Activated CD4-positive, alpha-beta T cell treated with anti-CD3 and anti-CD28 coated beads, Interleukin-2, Interleukin-4, amounts not matched to agents 100 ng/mL and 50 ng/mL, durations not matched to agents 16 hours and 8 hours (primary cell): ENCODE measurements at regions not wholly inside any gene's neighbourhood (a gene's known extent, or its start where the extent isn't known, plus 50 kb on each side); places are given as distances from the start of the nearest gene placed in this dataset.
A peak's percentile ranks its signal among the peaks of the same experiment; 100 is the strongest.
"Not testable (repeated sequence)": the region's sequence is repeated elsewhere in the genome, so short reads cannot be mapped to it uniquely, and the experiment has no call there.

Experiments
- DNase-seq: peaks from one replicate; pipeline ENCODE4 v3.0.0-alpha.2; 2020; ENCODE audit warnings: low spot score

DNA sequence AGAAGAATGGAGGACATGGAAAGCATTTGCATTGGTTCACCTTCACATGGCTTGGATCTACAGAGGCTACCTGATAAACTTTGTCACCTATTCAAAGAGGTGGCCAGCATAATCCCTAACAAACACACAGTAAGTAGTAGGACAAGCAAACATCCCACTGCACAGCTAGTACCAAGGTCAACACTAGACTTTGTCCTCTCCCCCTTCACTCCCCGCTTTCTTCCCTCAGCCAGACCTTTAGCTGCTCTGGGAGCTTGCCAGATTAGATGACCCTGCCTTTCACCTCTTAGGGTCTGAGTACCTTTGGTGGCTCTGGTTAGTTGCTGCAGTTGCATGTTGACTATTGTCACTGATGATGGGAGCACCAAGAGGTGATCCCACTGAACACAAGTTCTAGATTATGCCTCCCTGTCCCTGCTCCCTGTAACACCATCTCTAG lies 211.3 kb downstream of the CCDC74A start:
- DNase-seq, result not testable (repeated sequence)

DNA sequence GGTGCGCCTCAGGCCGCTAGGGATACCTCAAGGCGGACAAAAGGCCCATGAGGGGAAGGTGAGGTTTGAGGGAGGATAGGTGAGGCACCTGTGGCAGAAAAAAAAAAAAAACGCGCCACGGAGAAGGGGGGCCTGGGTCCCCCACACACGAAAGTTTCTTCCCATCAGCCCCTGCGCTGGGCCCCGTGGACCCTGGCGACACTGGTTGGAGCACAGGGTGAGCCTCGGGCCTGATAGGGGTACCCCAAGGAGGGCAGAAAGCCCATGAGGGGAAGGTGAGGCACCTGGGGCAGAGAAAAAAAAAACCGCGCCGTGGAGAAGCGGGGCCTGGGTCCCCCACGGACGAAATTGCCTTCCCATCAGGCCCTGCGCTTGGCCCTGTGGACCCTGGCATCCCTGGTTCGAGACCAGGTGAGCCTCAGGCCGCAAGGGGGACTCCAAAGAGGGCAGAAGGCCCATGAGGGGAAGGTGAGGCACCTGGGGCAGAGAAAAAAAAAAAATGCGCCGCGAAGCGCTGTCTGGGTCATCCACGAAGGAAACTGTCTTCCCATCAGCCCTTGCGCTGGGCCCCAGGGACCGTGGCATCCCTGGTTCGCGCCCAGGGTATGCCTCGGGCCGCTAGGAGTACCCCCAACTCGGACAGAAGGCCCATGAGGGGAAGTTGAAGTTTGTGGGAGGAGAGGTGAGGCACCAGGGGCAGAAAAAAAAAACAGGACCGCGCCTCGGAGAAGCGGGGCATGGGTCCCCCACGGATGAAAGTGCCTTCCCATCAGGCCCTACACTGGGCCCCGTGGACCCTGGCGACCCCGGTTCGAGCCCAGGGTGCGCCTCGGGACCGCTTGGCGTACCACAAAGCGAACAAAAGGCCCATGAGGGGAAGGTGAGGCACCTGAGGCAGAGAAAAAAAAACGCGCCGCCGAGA lies 226.2 kb downstream of the CCDC74A start:
- no peak for DNase-seq

DNA sequence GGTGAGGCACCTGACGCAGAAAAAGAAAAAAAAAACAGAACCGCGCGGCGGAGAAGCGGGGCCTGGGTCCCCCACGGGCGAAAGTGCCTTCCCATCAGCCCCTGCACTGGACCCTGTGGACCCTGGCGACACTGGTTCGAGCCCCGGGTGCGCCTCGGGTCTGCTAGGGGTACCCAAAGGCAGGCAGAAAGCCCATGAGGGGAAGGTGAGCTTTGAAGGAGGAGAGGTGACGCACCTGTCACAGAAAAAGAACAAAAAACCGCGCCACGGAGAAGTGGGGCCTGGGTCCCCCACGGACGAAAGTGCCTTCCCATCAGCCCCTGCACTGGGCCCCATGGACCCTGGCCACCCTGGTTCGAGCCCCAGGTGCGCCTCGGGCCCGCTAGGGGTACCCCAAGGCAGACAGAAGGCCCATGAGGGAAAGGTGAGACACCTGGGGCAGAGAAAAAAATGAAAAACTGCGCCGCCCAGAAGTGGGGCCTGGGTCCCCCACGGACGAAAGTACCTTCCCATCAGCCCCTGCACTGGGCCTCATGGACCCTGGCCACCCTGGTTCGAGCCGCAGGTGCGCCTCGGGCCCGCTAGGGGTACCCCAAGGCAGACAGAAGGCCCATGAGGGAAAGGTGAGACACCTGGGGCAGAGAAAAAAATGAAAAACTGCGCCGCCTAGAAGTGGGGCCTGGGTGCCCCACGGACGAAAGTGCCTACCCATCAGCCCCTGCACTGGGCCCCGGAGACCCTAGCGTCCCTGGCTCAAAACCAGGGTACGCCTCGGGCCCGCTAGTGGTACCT lies 227.4 kb downstream of the CCDC74A start:
- DNase-seq, result no peak

DNA sequence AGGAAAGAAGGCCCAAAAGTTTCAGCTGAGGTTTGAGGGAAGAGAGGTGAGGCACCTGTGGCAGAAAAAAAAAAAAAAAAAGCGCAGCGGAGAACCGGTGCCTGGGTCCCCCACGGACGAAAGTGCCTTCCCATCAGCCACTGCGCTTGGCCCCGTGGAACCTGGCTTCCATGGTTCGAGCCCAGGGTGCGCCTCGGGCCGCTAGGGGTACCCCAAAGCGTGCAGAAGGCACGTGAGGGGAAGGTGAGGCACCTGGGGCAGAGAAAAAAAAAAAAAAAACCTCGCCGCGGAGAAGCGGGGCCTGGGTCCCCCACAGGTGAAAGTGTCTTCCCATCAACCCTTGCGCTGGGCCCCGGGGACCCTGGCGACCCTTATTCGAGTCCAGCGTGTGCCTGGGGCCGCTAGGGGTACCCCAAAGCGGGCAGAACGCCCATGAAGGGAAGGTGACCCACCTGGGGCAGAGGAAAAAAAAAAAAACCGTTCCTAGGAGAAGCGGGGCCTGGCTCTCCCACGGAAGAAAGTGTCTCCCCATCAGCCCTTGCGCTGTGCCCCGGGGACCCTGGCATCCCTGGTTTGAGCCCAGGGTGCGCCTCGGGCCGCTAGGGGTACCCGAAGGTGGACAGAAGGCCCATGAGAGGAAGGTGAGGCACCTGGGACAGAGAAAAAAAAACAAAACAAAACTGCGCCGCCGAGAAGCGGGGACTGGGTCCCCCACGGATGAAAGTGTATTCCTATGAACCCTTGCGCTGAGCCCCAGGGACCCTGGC lies 228.6 kb downstream of the CCDC74A start:
- DNase-seq, result no peak

DNA sequence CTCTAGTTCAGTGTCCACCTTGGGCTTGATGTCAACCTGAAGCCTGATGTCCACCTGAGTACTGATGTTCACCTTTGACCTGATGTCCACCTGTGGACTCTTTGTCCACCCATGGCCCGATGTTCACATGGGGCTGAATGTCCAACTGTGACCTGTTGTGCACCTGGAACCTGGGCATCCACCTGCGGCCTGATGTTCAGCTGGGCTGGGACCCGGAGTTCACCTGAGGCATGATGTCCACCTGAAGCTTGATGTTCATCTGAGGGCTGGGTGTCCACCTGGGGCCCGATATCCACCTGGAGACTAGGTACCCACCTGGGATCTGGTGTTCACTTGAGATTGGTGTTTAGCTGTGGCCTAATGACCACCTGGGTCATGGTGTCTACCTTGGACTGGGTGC lies 231.3 kb downstream of the CCDC74A start:
- not testable (repeated sequence) for DNase-seq

DNA sequence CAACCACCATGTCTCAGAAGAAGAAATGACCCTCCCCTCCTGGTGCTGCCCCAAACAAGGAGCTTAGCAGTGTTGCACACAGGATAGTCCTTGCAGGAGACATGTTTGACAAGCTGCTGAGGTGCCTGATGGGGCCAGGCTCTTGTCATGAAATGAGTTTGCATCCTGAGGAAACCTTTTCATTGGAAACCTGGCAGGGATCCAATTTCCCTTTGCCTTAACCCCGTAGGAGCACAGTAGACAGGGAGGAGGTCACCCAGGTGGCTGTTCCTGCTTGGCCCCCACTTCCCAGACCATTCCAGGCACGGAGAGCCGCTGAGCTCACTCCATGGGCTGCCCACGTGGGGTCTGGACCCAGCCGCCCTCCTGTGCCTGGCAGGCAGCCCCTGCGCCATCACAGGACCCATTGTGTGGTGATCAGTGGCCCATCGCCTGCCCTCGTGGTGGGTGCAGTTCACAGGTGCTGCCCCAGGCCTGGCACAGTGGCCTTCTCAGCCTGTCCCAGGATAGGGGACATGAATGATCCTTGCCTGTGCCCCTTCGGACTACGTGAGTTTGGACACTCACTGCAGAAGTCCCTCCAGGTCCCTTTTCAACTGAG lies 247.4 kb downstream of the CCDC74A start:
- not testable (repeated sequence) for DNase-seq

DNA sequence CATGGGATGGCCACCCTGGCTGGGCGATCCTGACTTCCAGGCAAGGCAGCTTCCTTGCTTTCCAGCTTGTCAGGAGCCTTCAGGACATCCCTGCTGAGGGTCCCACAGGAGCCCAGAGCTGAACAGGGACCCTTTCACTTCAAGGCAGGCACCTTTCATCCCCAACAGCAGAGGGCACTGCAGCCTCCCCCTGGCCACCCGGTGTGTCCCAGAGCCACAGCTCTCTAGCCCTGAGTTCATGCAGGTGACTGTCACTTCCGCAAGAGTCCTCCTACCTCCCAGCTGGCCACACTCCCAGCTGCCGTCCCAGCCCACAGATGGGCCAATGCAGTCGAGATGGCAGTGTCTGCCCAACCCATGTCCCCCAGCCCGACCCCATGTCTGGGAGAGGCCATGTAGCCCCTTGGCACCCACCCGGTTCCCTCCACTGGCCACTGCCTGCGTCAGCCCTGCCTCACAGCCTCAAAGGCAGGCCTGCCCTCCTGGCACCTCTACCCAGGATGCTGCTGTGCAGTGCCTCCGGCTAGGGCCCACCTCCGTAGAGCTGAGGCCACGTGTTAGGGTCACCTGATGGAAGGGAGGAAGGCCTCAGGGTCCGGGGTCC lies 248.3 kb downstream of the CCDC74A start:
- not testable (repeated sequence) for DNase-seq

DNA sequence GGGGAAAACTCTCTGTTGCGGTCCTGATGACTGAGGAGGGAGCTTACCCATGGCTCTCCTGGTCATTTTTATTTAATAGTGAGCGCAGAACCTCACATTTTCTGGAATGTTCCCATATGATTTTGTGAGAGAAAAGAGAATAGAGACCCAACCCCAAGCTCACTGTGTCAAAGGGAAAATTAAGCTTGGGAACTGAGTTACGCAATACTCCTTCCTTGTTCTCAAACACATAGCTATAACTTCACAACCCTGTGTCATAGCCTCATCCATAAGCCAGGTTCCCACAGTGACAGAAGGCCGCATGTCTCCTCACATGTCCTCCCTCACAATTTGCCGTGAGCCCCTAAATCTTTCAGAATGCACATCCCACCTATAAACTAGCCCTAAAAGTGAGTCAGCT lies 252.8 kb downstream of the CCDC74A start:
- DNase-seq, result not testable (repeated sequence)

DNA sequence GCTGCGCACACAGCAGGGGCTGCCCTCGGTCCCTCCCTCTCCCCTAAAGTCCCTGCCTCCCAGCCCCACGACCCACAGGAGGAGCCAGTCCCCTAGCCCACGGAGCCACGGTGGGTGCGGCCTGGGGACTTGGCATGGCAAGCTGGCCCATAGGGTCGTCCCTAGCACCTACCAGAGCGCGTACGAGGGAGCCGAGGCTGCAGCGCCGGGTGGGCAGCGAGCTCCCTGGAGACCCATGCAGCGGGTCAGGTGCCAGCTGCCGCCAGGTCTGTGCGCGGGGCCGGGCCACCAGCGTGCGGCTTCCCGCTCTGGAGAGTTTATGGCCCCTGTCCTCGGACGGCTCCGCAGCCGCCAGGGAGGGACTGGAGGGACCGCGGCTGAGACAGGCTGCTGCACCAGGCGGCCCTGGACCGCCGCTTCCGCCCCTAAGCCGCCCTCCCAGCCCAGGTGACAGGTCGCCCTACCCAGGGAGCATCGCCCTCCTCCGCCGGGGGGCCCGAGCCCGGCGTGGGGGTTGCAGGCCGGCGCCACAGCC lies 273.6 kb downstream of the CCDC74A start:
- DNase-seq, result no peak

DNA sequence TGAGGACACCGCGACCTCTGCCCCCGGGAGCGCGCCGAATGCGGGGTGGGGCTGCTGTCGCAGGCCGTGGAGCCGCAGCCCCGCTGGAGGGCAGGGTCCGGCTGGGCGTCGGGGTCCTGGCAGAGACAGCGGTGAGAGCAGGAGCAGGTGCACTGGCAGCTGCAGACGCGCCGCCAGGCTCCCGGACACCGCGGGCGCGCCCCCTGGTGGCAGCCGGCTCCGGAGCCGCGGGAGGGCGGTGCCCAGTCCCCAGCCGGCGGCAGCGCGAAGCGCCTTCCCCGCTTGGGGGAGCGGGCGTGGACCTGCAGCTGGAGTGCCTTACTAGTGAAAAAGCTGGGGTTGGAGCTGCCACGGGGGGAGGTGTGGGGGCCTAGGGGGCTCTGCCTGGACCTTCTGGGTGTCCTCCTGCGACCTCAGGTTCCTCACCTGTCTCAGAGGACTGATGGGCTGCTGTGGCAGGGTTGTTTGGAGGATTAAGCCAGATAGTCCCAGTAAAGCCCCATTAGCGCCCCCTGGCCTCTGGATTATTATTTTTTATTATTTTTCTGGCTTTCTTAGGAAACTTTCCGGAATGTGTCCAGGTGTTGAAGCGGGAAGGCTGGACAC lies 274.2 kb downstream of the CCDC74A start:
- DNase-seq, result peak; percentile 79

DNA sequence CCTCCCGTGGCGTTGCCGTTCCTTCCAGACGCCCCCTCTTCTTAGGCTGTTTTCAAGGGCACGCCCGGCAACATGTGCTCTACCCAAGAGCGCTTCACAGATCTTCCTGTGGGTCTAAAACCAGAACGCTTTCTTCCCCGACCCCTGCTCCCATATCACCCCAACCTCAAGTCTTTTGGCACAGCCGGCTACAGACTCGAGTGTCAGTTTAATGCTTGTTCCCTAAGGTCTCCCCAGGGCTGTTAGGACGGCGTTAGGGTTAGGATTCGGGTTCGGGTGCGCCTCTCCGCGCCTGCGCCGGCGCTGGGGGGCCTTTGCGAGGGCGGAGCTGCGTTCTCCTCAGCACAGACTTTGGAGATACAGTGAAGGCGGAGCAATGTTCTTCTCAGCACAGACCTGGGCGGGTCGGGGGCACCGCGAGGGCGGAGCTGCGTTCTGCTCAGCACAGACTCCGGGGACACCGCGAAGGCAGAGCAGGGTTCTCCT lies 274.7 kb downstream of the CCDC74A start:
- DNase-seq, result peak; percentile 22

DNA sequence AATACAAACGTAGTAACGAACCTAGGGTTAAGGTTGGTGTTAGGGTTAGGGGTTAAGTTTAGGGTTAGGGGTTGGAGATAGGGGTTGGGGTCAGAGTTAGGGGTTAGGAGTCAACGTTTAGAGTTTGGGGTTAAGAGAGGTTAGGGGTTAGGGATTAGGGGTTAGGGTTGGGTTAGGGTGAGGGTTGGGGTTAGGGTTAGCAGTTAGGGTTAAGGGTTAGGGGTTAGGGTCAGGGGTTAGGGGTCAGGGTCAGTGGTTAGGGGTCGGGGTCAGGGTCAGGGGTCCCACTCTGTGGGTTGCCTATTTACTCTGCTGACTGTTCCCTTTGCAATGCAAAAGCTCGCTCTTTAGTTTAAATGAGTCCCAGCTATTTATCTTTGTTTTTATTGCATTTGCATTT lies 275.5 kb downstream of the CCDC74A start:
- not testable (repeated sequence) for DNase-seq

DNA sequence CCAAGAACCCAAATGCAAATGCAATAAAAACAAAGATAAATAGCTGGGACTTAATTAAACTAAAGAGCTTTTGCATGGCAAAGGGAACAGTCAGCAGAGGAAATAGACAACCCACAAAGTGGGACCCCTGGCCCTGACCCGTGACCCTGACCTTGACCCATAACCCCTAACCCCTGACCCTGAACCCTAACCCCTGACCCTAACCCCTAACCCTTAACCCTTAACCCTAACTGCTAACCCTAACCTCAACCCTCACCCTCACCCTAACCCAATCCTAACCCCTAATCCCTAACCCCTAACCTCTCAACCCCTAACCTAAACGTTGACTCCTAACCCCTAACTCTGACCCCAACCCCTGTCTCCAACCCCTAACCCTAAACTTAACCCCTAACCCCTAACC lies 284.9 kb downstream of the CCDC74A start:
- DNase-seq, result not testable (repeated sequence)

DNA sequence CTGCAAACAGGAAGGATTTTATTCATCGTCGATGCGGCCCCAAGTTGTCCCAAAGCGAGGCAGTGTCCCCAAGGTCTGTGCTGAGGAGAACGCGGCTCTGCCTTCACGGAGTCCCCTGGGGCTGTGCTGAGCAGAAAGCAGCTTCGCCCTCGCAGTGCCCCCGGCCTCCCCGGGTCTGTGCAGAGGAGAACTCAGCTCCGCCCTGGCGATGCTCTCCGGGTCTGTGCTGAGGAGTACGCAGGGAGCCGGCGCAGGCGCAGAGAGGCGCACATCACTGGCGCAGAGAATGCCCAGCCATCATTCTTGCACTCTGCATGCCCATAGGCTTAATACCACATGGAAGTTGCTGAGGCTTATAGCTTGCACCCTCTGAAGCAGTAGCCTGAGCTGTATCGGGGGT lies 285.7 kb downstream of the CCDC74A start:
- DNase-seq, result not testable (repeated sequence)

DNA sequence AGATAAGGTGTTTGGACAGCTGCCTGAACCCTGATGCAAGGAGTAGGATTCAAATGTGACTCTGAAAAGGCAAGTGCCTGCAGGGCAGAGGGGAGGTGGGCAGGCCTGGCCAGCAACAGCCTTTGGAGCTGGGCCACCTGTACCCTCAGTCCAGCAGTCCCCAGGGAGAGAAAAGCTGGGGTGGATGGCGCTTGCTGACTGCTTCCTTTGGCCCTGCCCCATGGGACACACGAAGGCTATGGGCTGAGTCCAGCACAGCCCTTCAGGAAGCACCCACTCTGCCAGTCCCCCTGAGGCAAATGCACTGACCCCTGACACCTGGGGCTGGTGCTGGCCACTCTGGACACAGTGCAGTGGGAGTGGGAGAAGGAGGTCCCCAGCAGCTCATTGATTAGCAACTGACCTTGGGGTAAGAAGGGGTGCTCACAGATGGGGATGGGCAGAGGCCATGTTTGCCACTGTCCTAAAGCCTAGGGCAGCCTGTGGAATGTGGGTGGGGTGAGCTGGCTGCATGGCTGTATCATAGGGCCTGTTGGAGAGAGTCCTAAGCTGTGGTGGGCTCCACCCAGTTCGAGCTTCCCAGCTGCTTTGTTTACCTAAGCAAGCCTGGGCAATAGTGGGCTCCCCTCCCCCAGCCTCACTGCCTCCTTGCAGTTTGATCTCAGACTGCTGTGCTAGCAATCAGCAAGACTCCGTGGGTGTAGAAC lies 290.7 kb downstream of the CCDC74A start:
- not testable (repeated sequence) for DNase-seq

DNA sequence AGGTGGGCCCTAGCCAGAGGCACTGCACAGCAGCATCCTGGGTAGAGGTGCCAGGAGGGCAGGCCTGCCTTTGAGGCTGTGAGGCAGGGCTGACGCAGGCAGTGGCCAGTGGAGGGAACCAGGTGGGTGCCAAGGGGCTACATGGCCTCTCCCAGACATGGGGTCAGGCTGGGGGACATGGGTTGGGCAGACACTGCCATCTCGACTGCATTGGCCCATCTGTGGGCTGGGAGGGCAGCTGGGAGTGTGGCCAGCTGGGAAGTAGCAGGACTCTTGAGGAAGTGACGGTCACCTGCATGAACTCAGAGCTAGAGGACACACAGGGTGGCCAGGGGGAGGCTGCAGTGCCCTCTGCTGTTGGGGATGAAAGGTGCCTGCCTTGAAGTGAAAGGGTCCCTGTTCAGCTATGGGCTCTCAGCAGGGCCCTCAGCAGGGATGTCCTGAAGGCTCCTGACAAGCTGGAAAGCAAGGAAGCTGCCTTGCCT lies 294.6 kb downstream of the CCDC74A start:
- not testable (repeated sequence) for DNase-seq

DNA sequence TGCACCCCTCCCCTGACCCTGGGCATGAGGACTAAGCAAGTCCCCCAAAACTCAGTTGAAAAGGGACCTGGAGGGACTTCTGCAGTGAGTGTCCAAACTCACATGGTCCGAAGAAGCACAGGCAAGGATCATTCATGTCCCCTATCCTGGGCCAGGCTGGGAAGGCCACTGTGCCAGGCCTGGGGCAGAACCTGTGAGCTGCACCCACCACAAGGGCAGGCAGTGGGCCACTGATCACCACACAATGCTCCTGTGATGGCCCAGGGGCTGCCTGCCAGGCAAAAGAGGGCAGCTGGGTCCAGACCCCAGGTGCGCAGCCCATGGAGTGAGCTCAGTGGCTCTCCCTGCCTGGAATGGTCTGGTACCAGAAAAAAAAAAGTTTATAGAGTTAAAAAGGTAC lies 295.4 kb downstream of the CCDC74A start:
- DNase-seq, result not testable (repeated sequence)

DNA sequence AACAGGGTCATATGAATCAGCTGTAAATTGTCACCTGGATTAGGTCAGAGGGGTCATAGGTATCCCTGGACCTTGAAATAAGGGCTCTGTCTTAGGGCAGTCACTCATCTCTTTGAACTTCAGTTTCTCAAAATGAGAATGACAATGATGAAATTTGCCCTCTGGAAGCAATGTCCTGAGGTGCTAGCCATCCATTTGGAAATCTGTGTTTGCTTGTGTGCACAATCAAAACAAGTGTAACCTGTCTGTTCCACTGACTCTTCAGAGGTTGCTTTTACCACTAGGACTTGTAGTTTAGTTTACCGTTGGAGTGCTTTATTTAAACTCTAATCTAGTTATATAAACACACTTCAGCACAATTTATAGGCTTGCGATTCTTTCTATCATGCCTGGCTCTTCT lies 297.3 kb downstream of the CCDC74A start:
- DNase-seq, result not testable (repeated sequence)

DNA sequence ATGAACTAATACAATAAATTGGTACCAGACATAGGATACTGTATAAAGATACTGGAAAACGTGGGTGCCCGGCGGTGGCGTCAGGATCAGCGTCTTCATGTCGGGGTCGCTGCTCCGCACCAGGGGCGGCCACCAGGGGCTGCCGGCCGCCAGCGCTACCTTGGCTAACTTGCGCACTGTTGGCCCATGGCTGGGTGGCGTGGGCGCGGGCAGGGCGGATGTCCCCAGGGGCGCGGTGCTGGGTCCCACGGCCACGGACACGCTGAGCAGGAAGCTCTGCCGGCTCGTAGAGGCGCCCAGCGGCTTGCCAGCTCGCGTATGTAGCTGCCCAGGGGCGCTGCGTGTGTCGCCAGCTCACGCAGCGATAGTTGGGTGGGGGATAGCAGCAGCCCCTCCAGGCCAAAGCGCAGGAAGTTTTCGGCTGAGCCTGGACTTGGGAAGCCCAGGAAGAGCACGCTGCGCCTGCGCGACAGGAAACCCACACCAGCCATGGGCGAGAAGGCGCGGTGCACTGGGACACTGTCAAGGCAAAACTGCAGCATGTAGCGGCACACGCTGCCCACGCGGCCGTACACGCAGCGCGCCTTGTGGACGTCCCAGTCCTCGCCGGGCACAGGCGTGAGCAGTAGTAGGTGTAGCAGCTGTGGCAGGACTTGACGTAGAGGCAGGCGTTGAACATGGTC lies 299.9 kb downstream of the CCDC74A start:
- no peak for DNase-seq
